ENCODE measurements at regions not wholly inside any gene's neighbourhood (a gene's known extent, or its start where the extent isn't known, plus 50 kb on each side); places are given as distances from the start of the nearest gene placed in this dataset.

- no peak for DNase-seq
These were observed 105.6 kb upstream of the CCDC112 start for GRCh38 chr5:115402092-115402491.

- DNase-seq = no peak
These were observed 102.3 kb upstream of the CCDC112 start for GRCh38 chr5:115398719-115399118.

- DNase-seq = no peak
These were observed 100.2 kb upstream of the CCDC112 start for GRCh38 chr5:115396688-115397087.

GRCh38 chr5:115396081-115396480 is 99.6 kb upstream of the CCDC112 start:
- no peak for DNase-seq

GRCh38 chr5:115394531-115394930 is 98.1 kb upstream of the CCDC112 start:
- no peak for DNase-seq

- no peak for DNase-seq
These were observed 96.8 kb upstream of the CCDC112 start for GRCh38 chr5:115393239-115393638.

GRCh38 chr5:115392611-115393010 is 96.2 kb upstream of the CCDC112 start:
- DNase-seq = no peak

- no peak for DNase-seq
These were observed 95.3 kb upstream of the CCDC112 start for GRCh38 chr5:115391780-115392179.

GRCh38 chr5:115389799-115390382 is 93.4 kb upstream of the CCDC112 start:
- DNase-seq = no peak

- no peak for DNase-seq
These were observed 92.8 kb upstream of the CCDC112 start for GRCh38 chr5:115389034-115389798.

- no peak for DNase-seq
These were observed 91.8 kb upstream of the CCDC112 start for GRCh38 chr5:115388240-115388639.

GRCh38 chr5:115387816-115388215 is 91.4 kb upstream of the CCDC112 start:
- DNase-seq = no peak

GRCh38 chr5:115386657-115387056 is 90.2 kb upstream of the CCDC112 start:
- DNase-seq = no peak

- DNase-seq = no peak
These were observed 88.3 kb upstream of the CCDC112 start for GRCh38 chr5:115384587-115385375.

GRCh38 chr5:115382989-115383388 is 86.5 kb upstream of the CCDC112 start:
- DNase-seq = no peak

- no peak for DNase-seq
These were observed 85.6 kb upstream of the CCDC112 start for GRCh38 chr5:115381911-115382662.

- no peak for DNase-seq
These were observed 83.3 kb upstream of the CCDC112 start for GRCh38 chr5:115379622-115380344.

GRCh38 chr5:115378754-115379153 is 82.3 kb upstream of the CCDC112 start:
- no peak for DNase-seq

GRCh38 chr5:115377468-115378217 is 81.2 kb upstream of the CCDC112 start:
- DNase-seq = no peak

GRCh38 chr5:115375893-115376292 is 79.4 kb upstream of the CCDC112 start:
- DNase-seq = no peak

GRCh38 chr5:115374057-115374775 is 77.8 kb upstream of the CCDC112 start:
- DNase-seq = no peak

Measured in T1000 (cell line).